Smooth muscle cell (in vitro differentiated cells): ENCODE measurements at regions not wholly inside any gene's neighbourhood (a gene's known extent, or its start where the extent isn't known, plus 50 kb on each side); places are given as distances from the start of the nearest gene placed in this dataset.

ENCODE experiments used
- DNase-seq: peaks from one replicate; lab custom pipeline; 2025; ENCODE audit not compliant: unreplicated experiment; lab: John Stamatoyannopoulos, UW
- H2AFZ ChIP-seq: fragments of 200-600 bp; sonication (generic); 2 replicates; pipeline ENCODE4 v1.6.0; 2016; ENCODE audit warnings: antibody characterized with exemption, low read depth, mild to moderate bottlenecking
- H3F3A ChIP-seq: fragments of 200-600 bp; sonication (generic); 2 replicates; pipeline ENCODE4 v1.6.0; 2017; ENCODE audit warnings: antibody characterized with exemption, low read depth
- H3K27ac ChIP-seq: fragments of 200-600 bp; sonication (generic); 2 replicates; pipeline ENCODE4 v1.5.1; 2016; ENCODE audit warnings: low read depth, mild to moderate bottlenecking
- H3K27me3 ChIP-seq: fragments of 200-600 bp; sonication (generic); 2 replicates; pipeline ENCODE4 v1.6.1; 2016; ENCODE audit warnings: low read depth, mild to moderate bottlenecking
- H3K36me3 ChIP-seq: fragments of 200-600 bp; sonication (generic); 2 replicates; pipeline ENCODE4 v1.5.1; 2016; ENCODE audit warnings: low read depth
- H3K4me1 ChIP-seq: fragments of 200-600 bp; sonication (generic); 2 replicates; pipeline ENCODE4 v1.5.1; 2016; ENCODE audit warnings: low read depth
- H3K4me2 ChIP-seq: fragments of 200-600 bp; sonication (generic); 2 replicates; pipeline ENCODE4 v1.6.0; 2016; ENCODE audit warnings: mild to moderate bottlenecking
- H3K4me3 ChIP-seq: fragments of 200-600 bp; sonication (generic); 2 replicates; pipeline ENCODE4 v1.5.1; 2016; ENCODE audit warnings: mild to moderate bottlenecking
- H3K79me2 ChIP-seq: fragments of 200-600 bp; sonication (generic); 2 replicates; pipeline ENCODE4 v1.6.0; 2016; ENCODE audit warnings: low read depth, mild to moderate bottlenecking
- H3K9ac ChIP-seq: fragments of 200-600 bp; sonication (generic); 2 replicates; pipeline ENCODE4 v1.6.0; 2016; ENCODE audit warnings: low read depth
- H3K9me3 ChIP-seq: fragments of 200-600 bp; sonication (generic); replicated peaks from 2 replicates; pipeline ENCODE4 v1.5.1; 2016; ENCODE audit warnings: low read depth
- H4K20me1 ChIP-seq: fragments of 200-600 bp; sonication (generic); 2 replicates; pipeline ENCODE4 v1.6.0; 2016; ENCODE audit warnings: low read depth
- CTCF ChIP-seq: fragments of 200-600 bp; sonication (generic); IDR thresholded peaks from 2 replicates; pipeline ENCODE4 v1.5.1; 2017; ENCODE audit warnings: borderline replicate concordance, mild to moderate bottlenecking, antibody characterized with exemption; ENCODE audit not compliant: insufficient read depth, poor library complexity, severe bottlenecking
- WGBS: methylation state at CpG from one replicate; pipeline ENCODE4 v1.1.7; 2016; ENCODE audit warnings: low lambda C conversion rate; 5-methylcytosine and 5-hydroxymethylcytosine counted together

- 95% methylated on average over 4 of the region's 4 CpGs for WGBS
- Histone ChIP-seq H3K27ac (no peak overlapping the region), H3K9ac (no peak overlapping the region), H3K4me3 (no peak overlapping the region), H3K4me2 (no peak overlapping the region), H3F3A (no peaks in the 10 kb centered on the region), H4K20me1 (no peaks in the 10 kb centered on the region), H3K27me3 (peaks cover 3% of the 10 kb centered on the region), H2AFZ (no peak overlapping the region), H3K4me1 (no peaks in the 10 kb centered on the region), H3K79me2 (no peaks in the 10 kb centered on the region), H3K36me3 (no peaks in the 10 kb centered on the region), H3K9me3 (no peaks in the 10 kb centered on the region)
- DNase-seq, result no peak
- no peak for TF ChIP-seq CTCF
Observed at GRCh38 chr20:16201191-16201590, 372.1 kb downstream of the KIF16B start.

- Histone ChIP-seq H3K27me3 (peaks cover 11% of the 10 kb centered on the region), H3K9me3 (no peaks in the 10 kb centered on the region), H3K9ac (no peak overlapping the region), H3K27ac (no peak overlapping the region), H3K79me2 (no peaks in the 10 kb centered on the region), H3K4me3 (no peak overlapping the region), H3K36me3 (no peaks in the 10 kb centered on the region), H4K20me1 (no peaks in the 10 kb centered on the region), H3K4me1 (no peaks in the 10 kb centered on the region), H3F3A (no peaks in the 10 kb centered on the region), H3K4me2 (no peak overlapping the region), H2AFZ (no peak overlapping the region)
- WGBS, result 90% methylated on average over 2 of the region's 2 CpGs
- no peak for DNase-seq
- TF ChIP-seq CTCF, result no peak
Observed at GRCh38 chr20:16197696-16198095, 375.6 kb downstream of the KIF16B start.

- Histone ChIP-seq H3K9ac (no peak overlapping the region), H3K27ac (no peak overlapping the region), H3K4me3 (no peak overlapping the region), H4K20me1 (no peaks in the 10 kb centered on the region), H3K9me3 (no peaks in the 10 kb centered on the region), H3K27me3 (peaks cover 16% of the 10 kb centered on the region), H3F3A (no peaks in the 10 kb centered on the region), H3K4me2 (no peak overlapping the region), H2AFZ (no peak overlapping the region), H3K36me3 (no peaks in the 10 kb centered on the region), H3K79me2 (no peaks in the 10 kb centered on the region), H3K4me1 (no peaks in the 10 kb centered on the region)
- DNase-seq, result no peak
- no peak for TF ChIP-seq CTCF
Observed at GRCh38 chr20:16195671-16196070, 377.6 kb downstream of the KIF16B start.

DNA sequence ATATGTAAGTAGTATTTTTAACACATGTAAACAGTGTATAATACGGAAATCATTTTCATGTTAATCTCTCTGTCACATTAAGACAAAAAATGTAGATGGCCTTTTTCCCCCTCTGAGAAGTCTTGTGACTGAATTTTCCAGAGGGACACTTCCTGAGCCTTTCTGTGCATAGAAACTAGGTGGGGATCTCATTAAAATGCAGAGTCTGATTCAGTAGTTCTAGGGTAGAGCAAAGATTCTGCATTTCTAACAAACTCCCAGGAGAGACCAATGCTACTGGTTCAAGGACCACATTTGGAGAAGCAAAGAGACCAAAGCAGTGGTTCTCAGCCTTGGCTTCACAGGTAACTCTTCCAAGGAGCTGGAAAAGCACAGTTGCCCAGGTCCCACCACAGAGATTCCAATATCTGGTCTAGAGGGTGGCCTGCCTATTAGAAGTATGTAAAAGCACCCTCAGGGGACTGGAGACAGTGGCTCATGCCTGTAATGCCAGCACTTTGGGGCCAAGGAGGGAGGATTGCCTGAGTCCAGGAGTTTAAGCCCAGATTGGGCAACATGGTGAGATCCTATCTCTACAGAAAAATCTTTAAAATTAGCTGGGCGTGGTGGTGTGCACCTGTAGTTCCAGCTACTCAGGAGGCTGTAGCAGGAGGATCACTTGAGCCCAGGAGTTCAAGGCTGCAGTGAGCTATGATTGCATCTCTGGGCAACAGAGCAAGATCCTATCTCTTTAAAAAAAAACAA, 378.5 kb downstream of the KIF16B start:
- no peak overlapping the region for H3K4me3 ChIP-seq
- H4K20me1 ChIP-seq, result no peaks in the 10 kb centered on the region
- no peak overlapping the region for H3K27ac ChIP-seq
- peaks cover 22% of the 10 kb centered on the region for H3K27me3 ChIP-seq
- H3K9ac ChIP-seq, result no peak overlapping the region
- H3K9me3 ChIP-seq, result no peaks in the 10 kb centered on the region
- no peak for DNase-seq
- 79% methylated on average over 2 of the region's 2 CpGs for WGBS
- H3K79me2 ChIP-seq, result no peaks in the 10 kb centered on the region
- H3K4me1 ChIP-seq, result no peaks in the 10 kb centered on the region
- H3F3A ChIP-seq, result no peaks in the 10 kb centered on the region
- H2AFZ ChIP-seq, result no peak overlapping the region
- H3K4me2 ChIP-seq, result no peak overlapping the region
- TF ChIP-seq CTCF, result no peak
- no peaks in the 10 kb centered on the region for H3K36me3 ChIP-seq
